HG03064 (cell line): ENCODE measurements at regions not wholly inside any gene's neighbourhood (a gene's known extent, or its start where the extent isn't known, plus 50 kb on each side); places are given as distances from the start of the nearest gene placed in this dataset.

Experiments used
- ATAC-seq: cut with Tn5 transposase; IDR thresholded peaks from one replicate; pipeline ENCODE4 v1.9.1; 2021; ENCODE audit warnings: low read depth; ENCODE audit not compliant: unreplicated experiment

GRCh38 chr20:16220826-16221225, 352.4 kb downstream of the KIF16B start:
- no peak for ATAC-seq

GRCh38 chr20:16219182-16219581, 354.1 kb downstream of the KIF16B start:
- no peak for ATAC-seq

- ATAC-seq: no peak
These were observed 356.4 kb downstream of the KIF16B start for GRCh38 chr20:16216914-16217230.

- ATAC-seq: no peak
These were observed 356.9 kb downstream of the KIF16B start for GRCh38 chr20:16216227-16216913.

GRCh38 chr20:16215041-16215440, 358.2 kb downstream of the KIF16B start:
- no peak for ATAC-seq

GRCh38 chr20:16212790-16213189, 360.5 kb downstream of the KIF16B start:
- no peak for ATAC-seq

- no peak for ATAC-seq
These were observed 363.3 kb downstream of the KIF16B start for GRCh38 chr20:16209951-16210361.

GRCh38 chr20:16209357-16209756, 363.9 kb downstream of the KIF16B start:
- no peak for ATAC-seq

GRCh38 chr20:16208443-16208842, 364.8 kb downstream of the KIF16B start:
- no peak for ATAC-seq

GRCh38 chr20:16206817-16207216, 366.4 kb downstream of the KIF16B start:
- ATAC-seq: no peak

GRCh38 chr20:16205507-16205906, 367.7 kb downstream of the KIF16B start:
- no peak for ATAC-seq

- ATAC-seq: no peak
These were observed 370.2 kb downstream of the KIF16B start for GRCh38 chr20:16203096-16203495.

GRCh38 chr20:16201191-16201590, 372.1 kb downstream of the KIF16B start:
- ATAC-seq: no peak

GRCh38 chr20:16197696-16198095, 375.6 kb downstream of the KIF16B start:
- ATAC-seq: no peak

GRCh38 chr20:16195671-16196070, 377.6 kb downstream of the KIF16B start:
- ATAC-seq: no peak

GRCh38 chr20:16194617-16195360, 378.5 kb downstream of the KIF16B start:
- no peak for ATAC-seq

- ATAC-seq: no peak
These were observed 381.8 kb downstream of the KIF16B start for GRCh38 chr20:16191496-16191895.

GRCh38 chr20:16189371-16189770, 383.9 kb downstream of the KIF16B start:
- no peak for ATAC-seq

- no peak for ATAC-seq
These were observed 385.2 kb downstream of the KIF16B start for GRCh38 chr20:16187956-16188616.

GRCh38 chr20:16179919-16180318, 393.3 kb downstream of the KIF16B start:
- ATAC-seq: no peak

GRCh38 chr20:16179371-16179770, 393.9 kb downstream of the KIF16B start:
- ATAC-seq: no peak
